Frontal cortex (tissue), 3 donors: ENCODE measurements at regions not wholly inside any gene's neighbourhood (a gene's known extent, or its start where the extent isn't known, plus 50 kb on each side); places are given as distances from the start of the nearest gene placed in this dataset.
"Not testable (repeated sequence)": the region's sequence is repeated elsewhere in the genome, so short reads cannot be mapped to it uniquely, and the experiment has no call there.

Experiments used
- DNase-seq, 2 donors: peaks; one replicate each; pipeline ENCODE4 v3.0.0; 2012; ENCODE audit warnings: low spot score in 2 of 2
- FAIRE-seq: peaks from 2 replicates; lab custom pipeline; 2012; peaks lifted over from hg19 to GRCh38; lab: Jason Lieb, UNC
- donor health status: control.
- donor health status: control.
- donor health status: control.

DNA sequence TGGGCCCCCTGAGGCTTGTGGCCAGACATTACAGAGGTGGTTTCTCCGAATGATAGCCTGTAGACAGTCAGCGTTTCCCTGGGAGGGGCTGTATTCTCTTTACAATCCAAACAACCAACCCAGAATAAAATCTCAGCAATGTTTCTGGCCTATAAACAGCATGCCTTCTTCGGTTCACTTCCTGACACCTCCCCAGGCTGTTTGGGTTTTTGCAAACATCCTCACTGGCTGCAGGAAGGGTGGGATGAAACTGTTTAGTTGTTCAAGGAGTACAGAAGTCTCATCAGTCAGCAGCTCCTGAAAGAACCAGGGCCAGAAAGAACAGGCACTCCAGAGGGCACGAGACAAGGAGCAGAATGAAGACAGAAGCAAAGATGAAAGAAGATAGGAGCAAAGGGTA, 350.0 kb downstream of the QKI start:
- FAIRE-seq (no peak), DNase-seq (no peak)

DNA sequence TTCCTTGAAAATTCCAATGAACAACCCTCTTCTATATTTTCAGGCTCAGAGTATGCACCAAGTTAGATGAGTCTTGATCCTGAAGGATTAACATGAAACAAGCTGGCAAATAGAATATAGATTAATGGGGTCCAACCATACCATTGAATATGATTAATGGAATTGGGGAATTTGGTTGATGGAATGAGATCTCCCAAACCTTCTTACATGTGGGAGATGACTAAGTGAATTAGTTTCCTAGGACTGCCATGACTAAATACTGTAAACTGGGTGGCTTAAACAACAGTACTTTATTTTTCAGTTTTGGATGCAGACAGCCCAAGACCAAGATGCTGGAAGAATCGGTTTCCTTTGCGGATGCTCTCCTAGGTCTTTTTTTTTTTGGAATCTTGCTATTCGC, 347.0 kb downstream of the QKI start:
- DNase-seq: no peak
- FAIRE-seq: no peak

DNA sequence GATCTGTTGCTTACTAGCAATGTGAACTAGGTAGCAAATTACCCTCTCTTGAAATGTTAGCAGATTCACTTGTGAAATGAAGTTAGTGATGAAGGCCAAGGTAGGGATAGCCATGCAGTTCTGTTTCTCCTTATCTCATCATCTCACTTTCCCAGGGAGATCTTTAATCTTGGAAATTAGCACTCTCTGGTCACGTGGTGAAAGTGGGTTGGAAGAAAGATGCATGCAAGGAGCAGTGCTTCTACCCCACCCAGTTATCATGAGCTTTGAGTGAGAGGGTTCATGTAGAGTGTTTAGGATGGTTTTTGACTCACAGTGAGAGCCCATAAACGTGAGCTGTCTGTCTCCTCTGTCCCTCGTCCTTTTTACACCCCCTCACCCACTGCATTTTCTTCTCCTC, 346.3 kb downstream of the QKI start:
- no peak for DNase-seq
- no peak for FAIRE-seq

DNA sequence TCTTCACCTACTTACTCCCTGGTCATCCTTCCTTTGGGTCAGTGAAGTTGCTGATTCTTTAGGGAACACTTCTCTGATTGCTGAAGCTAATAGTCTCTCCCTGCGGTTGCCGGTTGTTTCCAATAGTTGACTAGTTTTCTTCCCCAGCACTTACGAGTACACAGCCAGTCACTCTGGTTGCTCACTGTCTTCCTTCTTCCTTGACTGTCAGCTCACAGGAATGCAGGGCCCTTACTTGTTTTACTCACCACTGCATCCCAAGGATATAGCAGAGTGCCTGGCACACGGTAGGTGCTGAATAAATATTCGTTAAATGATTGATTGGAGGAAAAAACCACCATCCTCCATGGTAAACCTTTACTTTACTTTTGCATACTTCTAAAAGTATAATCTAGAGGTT, 345.0 kb downstream of the QKI start:
- FAIRE-seq (no peak), DNase-seq (no peak)

DNA sequence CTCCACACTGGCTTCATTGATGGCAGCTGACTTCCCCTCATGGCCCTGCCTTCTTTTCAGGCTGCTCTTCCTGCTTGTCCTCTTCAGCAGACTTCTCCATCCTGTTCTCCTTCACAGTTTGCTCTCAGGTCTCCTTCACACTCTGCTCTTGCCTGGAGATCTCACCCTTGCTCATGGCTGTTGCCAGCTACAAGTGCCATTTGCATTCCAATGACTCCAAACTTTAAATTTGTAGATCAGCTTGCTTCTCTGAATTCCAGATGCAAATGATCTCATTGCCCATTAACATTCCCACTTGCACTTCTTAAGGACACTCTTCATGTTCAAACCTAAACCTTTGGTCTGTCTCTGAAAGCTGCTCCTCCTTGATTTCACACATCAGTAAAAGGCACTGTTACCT, 343.0 kb downstream of the QKI start:
- FAIRE-seq (no peak), DNase-seq (no peak)

DNA sequence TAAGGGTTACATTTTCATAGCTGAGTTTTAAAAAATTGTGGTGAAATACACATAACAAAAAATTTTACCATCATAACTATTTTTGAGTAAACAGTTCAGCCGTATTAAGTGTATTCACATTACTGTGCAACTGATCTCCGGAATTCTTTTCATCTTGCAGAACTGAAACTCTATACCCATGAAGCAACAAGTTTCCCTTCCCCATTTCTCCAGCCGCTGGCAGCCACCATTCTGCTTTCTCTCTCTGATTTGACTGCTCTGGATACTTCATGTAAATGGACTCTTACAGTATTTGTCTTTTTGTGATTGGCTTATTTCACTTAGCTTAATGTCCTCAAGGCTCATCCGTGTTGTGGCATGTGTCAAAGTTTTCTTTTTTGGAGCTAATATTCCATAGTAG, 341.6 kb downstream of the QKI start:
- FAIRE-seq (no peak), DNase-seq (no peak)

DNA sequence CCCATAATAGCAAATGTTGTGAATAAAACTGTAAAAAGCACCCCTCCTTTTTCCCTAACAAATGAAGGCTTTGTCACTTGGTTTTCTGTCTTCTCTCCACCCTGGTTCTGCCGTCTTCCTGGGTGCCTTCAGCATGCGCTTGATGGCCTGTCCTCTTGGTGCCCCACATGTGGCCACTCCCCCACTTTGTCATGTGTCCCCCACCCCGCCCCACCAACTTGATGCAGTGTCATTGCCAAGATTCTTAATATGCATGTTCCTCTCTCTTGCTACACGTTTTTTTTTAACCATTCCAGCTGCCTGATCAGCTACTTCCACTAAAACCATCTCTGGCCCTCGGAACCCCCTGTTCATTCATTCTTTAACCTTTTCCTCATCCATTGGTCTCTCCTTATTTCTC, 340.3 kb downstream of the QKI start:
- DNase-seq: no peak
- no peak for FAIRE-seq

DNA sequence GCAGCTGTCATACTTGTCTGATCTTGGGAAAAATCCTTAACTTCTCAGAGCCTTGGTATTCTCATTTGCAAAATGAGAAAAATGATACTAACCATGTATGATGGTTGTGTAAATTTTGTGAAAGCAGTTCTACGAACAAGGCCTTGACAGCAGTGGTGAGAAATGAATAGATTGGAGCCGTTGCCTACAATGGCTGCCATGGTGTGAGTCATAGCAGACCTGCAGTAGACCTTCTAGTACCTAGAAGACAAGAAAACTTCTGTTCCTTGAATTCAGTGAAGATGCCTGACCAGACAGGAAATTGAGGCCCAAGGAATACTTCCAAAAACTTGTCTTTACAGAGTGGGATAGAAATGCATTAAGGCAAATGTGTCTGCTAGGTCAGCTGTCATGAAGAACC, 338.9 kb downstream of the QKI start:
- FAIRE-seq (no peak), DNase-seq (no peak)

DNA sequence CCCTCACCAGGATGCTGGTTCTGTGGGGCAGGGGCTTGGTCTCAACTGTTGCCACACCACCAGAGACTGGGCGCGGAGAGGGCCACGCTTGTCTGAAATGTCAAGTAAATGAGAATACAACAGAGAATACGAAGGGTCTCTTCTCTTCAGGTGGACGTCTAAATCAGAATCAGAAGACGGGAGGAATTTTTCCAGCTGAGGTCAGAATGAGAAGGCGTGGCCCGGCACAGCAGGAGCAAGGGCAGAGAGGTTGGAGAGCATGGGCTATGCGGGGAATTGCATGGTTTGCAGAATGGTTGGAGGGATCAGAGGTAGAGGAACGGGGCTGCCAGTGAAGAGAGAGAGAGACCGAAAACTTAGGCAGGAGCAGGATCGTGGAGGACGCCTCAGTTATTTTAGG, 337.9 kb downstream of the QKI start:
- no peak for DNase-seq
- no peak for FAIRE-seq

DNA sequence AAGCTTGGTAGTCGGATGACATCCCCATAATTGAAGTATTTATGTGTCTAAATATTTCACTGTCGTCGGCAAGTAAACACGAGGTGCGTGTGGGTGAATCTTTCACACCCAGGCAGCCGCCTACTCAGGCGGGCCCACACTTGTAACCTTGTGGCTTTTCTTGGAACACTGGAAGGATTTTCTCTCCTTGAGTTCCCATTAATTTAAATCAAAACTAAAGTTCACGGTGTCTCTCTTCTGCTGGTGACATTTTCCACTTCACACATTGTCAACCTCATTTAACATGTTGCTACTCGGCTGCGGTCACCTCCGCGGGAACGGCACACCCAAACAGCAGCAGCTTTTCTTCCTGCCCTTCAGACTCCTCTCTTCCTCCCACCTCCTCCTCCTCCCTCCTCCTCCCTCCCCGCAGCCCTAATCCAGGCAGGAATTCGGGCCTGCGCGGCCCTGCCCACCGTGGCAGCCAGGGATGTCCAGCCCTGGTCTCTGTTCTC, 336.6 kb downstream of the QKI start:
- no peak for FAIRE-seq

DNA sequence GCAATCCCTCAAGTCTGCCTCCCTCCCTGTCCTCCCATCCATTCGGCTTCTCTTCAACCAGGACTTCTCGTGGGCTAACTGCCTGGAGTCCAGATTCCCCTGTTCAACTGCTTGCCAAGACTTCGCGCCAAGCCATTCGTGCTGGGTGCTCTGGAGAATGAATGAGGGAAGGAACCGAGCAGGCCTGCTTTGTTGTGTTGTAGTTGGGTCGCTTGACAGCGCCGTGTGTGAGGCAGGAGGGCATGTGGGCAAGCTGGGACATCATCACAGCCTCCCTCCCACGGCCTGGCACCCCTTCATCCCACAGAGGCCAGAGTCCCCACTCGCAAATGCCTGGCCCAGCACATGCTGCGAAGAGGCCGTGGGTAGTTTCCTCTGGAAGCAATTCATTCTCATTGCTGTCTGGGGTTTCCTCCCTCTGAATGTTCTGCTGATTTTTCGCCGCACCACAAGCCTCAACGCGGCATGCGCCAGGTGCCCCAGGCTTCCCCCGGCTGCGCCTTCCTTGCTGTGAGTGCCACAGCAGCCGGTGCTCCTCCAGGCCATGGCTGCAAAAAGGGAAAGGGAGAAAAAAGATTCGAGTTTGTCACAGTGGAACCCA, 336.0 kb downstream of the QKI start:
- DNase-seq (no peak), FAIRE-seq (no peak)

More for the DNA sequence above, 336.6 kb downstream of the QKI start:
- DNase-seq: no peak

DNA sequence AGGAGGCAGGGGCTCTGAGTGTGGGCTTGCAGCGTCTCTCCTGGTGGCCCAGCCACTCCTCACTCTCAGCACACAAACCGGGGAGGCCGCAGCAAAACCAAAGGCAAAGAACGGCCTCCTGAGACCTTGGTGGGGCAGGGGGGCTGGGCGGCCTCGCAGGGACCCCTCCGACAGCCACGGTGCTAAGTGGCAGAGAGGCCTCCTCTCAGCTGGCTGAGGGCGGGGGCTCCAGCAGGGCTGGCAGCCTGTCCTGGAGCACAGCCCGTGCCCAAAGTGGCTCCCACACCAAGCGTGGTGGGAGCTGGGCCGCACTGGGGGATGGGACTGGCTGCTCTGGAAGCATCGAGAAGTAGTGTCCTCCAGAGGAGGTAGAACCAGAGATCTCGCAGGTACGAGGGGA, 334.4 kb downstream of the QKI start:
- no peak for FAIRE-seq
- DNase-seq: no peak

DNA sequence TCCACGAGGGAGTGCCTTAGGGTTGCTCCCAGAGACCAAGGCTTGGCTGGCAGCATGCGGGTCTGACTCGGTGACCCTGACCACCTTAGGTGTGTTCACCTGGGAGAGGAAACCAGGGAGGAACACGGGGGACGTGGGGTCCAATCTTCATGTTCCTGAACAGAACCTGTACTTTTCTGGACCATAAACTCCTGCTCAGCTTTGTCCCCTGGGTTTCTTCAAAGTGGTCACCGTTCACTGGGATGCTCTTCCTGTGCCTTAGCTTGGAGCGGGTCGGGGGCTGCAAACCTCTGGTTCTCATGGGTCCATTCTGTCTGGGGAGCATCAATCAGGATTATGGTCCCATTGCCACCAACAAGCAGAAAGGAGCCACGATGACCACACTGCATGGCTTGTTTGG, 333.5 kb downstream of the QKI start:
- FAIRE-seq (no peak), DNase-seq (no peak)

DNA sequence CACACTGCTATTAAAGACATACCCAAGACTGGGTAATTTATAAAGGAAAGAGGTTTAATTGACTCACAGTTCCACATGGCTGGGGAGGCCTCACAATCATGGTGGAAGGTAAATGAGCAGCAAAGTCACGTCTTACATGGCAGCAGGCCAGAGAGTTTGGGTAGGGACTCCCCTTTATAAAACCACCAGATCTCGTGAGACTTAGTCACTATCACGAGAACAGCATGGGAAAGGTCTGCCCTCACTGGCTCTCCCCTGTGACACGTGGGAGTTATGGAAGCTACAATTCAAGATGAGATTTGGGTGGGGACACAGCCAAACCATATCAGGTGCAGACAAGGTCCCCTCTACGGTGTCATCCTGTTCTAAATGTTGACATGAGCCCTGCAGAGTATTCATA, 332.5 kb downstream of the QKI start:
- not testable (repeated sequence) for FAIRE-seq, DNase-seq

DNA sequence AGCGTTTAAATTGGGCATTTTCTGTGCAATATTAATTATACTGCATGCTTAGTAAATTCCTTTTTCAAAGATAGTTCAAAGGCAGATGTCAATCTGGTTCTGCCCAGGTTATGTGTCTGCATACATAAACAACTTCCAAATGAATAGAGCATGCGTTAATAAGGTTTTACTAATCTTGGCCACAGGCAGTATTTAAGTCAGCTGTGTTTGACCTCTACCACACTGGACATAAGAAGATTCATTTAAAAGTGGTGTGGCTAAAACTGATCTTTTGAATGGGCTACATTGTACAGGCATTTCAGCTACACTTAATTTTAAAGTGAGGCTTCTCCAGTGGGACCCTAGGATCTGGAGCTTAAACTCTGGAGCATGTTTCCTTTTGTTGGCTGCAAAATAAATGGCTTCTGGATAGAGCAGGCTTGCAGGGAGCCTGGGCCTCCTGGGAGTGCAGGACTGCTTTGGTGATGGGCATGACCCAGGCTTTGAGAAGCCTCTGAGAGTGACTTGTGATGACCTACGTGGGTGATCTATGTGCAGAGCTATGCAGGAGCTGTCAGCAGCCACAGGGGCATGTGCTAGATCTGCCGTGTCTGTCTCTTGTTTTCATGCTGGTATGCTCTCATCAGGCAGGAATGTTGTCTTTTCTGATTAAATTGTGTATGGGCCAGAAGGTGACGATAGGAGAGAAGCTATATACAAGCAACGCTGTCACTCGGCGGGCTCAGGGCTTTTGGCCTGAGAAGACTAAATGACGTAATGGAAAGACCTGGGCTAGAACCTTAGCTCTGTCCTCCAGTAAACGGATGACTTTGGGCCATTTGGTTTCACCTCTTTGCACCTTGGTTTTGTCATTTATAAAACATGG, 331.2 kb downstream of the QKI start:
- DNase-seq (no peak), FAIRE-seq (no peak)

DNA sequence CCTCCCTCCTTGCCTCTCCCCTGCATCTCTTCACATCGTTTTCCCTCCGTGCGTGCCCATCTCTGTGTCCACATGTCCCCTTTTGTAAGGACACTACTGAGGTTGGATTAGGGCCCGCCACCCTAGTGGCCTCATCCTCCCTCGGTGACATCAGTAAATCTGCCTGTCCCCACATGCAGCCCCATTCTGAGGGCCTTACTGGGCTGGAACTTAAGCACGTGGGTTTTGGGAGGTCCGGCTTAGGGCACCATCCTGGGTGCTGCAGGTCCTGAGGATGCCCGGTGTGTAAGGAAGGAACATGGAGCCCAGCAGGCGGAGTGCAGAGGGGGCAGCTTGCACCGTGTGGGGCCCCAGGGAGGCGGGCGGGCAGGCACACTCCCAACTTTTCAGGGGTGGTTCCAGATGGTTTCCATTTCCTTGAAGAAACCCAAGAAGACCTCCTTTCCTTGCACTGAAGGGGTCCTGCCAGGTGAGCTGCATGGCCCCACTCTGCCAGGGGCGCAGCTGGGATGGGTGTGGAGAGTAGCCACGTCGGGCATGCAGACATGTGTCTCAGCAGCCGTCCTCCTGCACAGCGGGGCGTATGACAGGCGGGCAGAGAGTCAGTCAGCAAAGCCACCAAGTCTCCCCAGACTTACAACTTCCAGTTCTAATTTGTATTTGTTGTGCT, 329.9 kb downstream of the QKI start:
- FAIRE-seq: no peak
- no peak for DNase-seq

DNA sequence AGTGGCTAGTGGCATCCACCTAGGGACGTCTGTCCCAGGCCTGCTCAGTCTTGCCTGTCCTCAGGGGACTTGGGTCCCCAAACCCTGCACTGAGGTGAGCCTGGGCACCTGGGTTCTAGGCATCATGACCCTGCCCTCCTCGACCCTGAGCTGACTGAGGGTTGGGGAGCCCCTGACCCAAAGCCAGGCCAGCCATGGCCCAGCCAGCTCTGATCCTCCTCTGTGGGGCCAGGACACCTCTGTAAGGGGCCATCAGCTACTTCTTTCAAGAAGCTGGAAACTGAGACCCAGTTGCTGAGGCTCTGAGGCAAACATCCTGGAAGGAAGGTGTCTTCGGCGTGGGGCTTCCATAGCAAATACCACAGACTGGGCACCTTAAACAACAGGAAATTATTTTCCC, 329.3 kb downstream of the QKI start:
- FAIRE-seq: no peak
- DNase-seq: no peak

DNA sequence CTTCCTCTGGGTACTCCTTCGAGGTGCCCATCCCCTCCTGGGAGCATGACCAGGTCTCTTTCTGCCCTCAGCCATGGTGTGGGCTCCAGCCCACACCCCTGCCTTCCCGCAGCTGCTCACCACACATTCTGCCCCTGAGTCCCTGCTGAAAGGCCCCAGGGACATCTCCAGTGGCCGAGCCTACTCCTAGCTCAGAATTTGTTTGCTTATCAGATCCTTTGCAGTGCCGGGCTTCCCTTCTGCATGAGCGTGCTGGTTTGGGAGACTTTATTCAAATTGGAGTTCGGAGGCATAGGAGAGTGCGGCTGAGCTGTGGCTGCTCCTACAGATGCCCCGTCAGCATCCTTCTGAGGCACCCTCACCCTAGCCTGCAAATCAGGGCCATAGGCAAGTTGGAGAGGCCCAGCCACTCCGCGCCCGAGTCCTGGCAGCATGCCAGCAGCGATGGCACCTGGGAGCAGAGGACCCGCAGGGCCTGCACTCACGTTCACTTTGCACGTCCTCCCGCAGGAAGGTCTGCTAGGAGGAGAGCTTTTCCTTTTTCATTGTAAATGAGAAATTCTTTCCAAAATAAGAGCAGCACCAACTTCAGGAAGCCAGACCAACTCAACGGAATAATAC, 327.3 kb downstream of the QKI start:
- FAIRE-seq (no peak), DNase-seq (no peak)

DNA sequence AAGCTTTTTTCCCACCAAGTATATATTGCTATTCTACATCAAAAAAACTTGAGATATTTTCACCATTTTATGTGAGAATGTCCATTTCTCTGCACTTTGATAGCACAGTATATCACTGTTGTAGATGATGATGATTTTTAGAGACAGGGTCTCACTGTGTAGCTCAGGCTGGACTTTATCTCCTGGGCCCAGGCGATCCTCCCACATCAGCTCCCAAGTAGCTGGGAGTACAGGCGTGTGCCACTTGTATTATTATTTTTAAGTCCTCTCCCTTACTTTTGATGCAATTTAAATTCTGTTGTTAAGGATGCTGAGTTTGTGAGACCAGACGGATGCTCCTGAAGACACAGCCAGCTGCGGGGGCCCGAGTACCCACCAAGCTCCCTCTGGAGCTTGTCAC, 326.8 kb downstream of the QKI start:
- DNase-seq: no peak
- FAIRE-seq: no peak

DNA sequence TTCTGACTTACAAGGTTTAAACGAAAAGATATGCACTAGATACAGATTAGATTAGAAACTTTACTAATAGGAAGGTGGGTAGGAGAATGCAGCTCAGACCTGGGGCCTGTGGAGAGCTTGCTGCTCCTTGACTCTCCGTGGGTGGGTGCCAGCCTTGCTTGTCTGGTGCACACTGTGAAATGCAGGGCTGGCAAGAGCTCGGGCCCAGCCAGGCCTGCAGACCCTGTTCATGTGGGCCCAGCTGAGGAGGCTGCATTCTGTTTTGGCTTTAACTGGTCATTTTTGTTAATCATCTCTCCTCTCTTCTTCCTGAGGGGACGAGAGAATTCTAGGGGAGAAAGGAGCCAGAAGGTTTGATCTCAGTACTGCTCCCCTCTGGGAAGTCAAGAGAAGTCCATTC, 325.4 kb downstream of the QKI start:
- FAIRE-seq: no peak
- no peak for DNase-seq

DNA sequence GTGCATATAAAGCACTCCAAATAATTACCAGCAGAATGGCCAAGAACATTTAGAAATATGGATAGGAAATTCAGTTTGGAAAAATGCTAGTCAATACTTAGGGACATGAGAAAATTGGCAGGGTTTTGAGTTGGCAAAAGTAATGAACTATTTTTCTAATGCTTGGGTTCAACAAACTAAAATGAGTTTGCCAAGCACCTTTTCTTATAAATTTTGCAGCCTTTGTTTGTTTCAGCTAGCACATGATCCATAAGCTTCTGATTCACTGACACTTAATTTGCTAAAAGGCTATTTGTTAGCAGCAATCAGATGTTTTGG, 324.8 kb downstream of the QKI start:
- FAIRE-seq: no peak
- no peak for DNase-seq
